ENCODE measurements at regions not wholly inside any gene's neighbourhood (a gene's known extent, or its start where the extent isn't known, plus 50 kb on each side); places are given as distances from the start of the nearest gene placed in this dataset.

GRCh38 chr5:67561151-67561932 lies 364.7 kb upstream of the CD180 start:
- intact Hi-C loops (cut with micrococcal nuclease; ENCODE audit: unreplicated experiment) (no loop called here), in situ Hi-C loops (cut with MboI) (no loop called here)
- 56% methylated on average over 1 of the region's 1 CpG for WGBS (ENCODE audit: insufficient coverage, insufficient replicate concordance, low lambda C conversion rate, missing lambda C conversion rate)
- no peak for ATAC-seq
- no peak for DNase-seq (ENCODE audit: low read depth, low spot score)
- H3K9me3 ChIP-seq (replicated peaks; ENCODE audit: control insufficient read depth, insufficient read depth, low read length), result no peaks in the 10 kb centered on the region; the same call in 2 of the 3 replicates
- no TSS peak for BruUV-seq (replicated peaks)
- CTCF ChIA-PET, result no interaction called here
- H3K9ac ChIP-seq (ENCODE audit: control insufficient read depth, insufficient read depth, low read length), result no peak overlapping the region
- FAIRE-seq, result no peak
- SMC1A ChIA-PET (ENCODE audit: uncharacterized antibody, unreplicated experiment), result no interaction called here
- H4K20me1 ChIP-seq (ENCODE audit: control insufficient read depth, insufficient read depth), result no peaks in the 10 kb centered on the region
- H3K27ac ChIP-seq (ENCODE audit: control insufficient read depth, insufficient read depth), result no peak overlapping the region
- no peaks in the 10 kb centered on the region for H3K79me2 ChIP-seq (ENCODE audit: control insufficient read depth, insufficient read depth, low read length)
- no peak overlapping the region for H3K4me3 ChIP-seq
- H3K36me3 ChIP-seq (ENCODE audit: control insufficient read depth in 2 of 2, insufficient read depth in 2 of 2, low read length in 1 of 2), result no peaks in the 10 kb centered on the region
- RAD21 ChIA-PET (ENCODE audit: unreplicated experiment), result no interaction called here
- H3K4me2 ChIP-seq (ENCODE audit: control insufficient read depth, insufficient read depth), result no peak overlapping the region
- no peaks in the 10 kb centered on the region for H3K27me3 ChIP-seq (replicated peaks in 1 of 2; ENCODE audit: control insufficient read depth in 2 of 2, insufficient read depth in 2 of 2, low read length in 1 of 2)
- TF ChIP-seq RCOR1 (conservative IDR thresholded peaks at IDR 0.05; ENCODE audit: low read depth, low read length), result no peak
- H2AFZ ChIP-seq (ENCODE audit: control insufficient read depth, low read depth, low read length), result no peak overlapping the region
- H3K4me1 ChIP-seq (ENCODE audit: control insufficient read depth, insufficient read depth, low read length), result no peaks in the 10 kb centered on the region
- POLR2A ChIA-PET, result no interaction called here

- ChIA-PET POLR2A (no interaction called here), RAD21 (ENCODE audit: unreplicated experiment) (no interaction called here), SMC1A (ENCODE audit: uncharacterized antibody, unreplicated experiment) (no interaction called here), CTCF (no interaction called here)
- FAIRE-seq (no peak), ATAC-seq (no peak), DNase-seq (ENCODE audit: low read depth, low spot score) (no peak)
- BruUV-seq (replicated peaks), result no TSS peak
- 0% methylated on average over 1 of the region's 1 CpG for WGBS (ENCODE audit: insufficient coverage, insufficient replicate concordance, low lambda C conversion rate, missing lambda C conversion rate)
- Histone ChIP-seq H3K4me2 (ENCODE audit: control insufficient read depth, insufficient read depth) (no peak overlapping the region), H2AFZ (ENCODE audit: control insufficient read depth, low read depth, low read length) (no peak overlapping the region), H4K20me1 (ENCODE audit: control insufficient read depth, insufficient read depth) (no peaks in the 10 kb centered on the region), H3K27me3 (replicated peaks in 1 of 2; ENCODE audit: control insufficient read depth in 2 of 2, insufficient read depth in 2 of 2, low read length in 1 of 2) (no peaks in the 10 kb centered on the region), H3K9ac (ENCODE audit: control insufficient read depth, insufficient read depth, low read length) (no peak overlapping the region), H3K4me1 (ENCODE audit: control insufficient read depth, insufficient read depth, low read length) (no peaks in the 10 kb centered on the region), H3K36me3 (ENCODE audit: control insufficient read depth in 2 of 2, insufficient read depth in 2 of 2, low read length in 1 of 2) (no peaks in the 10 kb centered on the region), H3K27ac (ENCODE audit: control insufficient read depth, insufficient read depth) (no peak overlapping the region), H3K9me3 (replicated peaks; ENCODE audit: control insufficient read depth, insufficient read depth, low read length) (no peaks in the 10 kb centered on the region), H3K4me3 (no peak overlapping the region), H3K79me2 (ENCODE audit: control insufficient read depth, insufficient read depth, low read length) (no peaks in the 10 kb centered on the region)
- in situ Hi-C loops (cut with MboI), result no loop called here
- intact Hi-C loops (cut with micrococcal nuclease; ENCODE audit: unreplicated experiment), result no loop called here
- TF ChIP-seq RELB (IDR thresholded peaks at IDR 0.05; ENCODE audit: low read depth) (no peak), TCF7 (IDR thresholded peaks at IDR 0.05; ENCODE audit: borderline replicate concordance) (no peak), CHD2 (IDR thresholded peaks at IDR 0.05; ENCODE audit: borderline replicate concordance, low read depth, low read length) (no peak), ESRRA (IDR thresholded peaks at IDR 0.05; ENCODE audit: low read length) (no peak), GATAD2B (conservative IDR thresholded peaks at IDR 0.05; ENCODE audit: low read depth) (no peak), RFX5 (IDR thresholded peaks at IDR 0.05; ENCODE audit: low read depth, low read length) (no peak), NKRF (conservative IDR thresholded peaks at IDR 0.05) (no peak), STAT1 (conservative IDR thresholded peaks at IDR 0.05) (no peak), SMC3 (IDR thresholded peaks at IDR 0.05; ENCODE audit: borderline replicate concordance, low read length) (no peak), HDAC2 (IDR thresholded peaks at IDR 0.05) (no peak), CEBPB (IDR thresholded peaks at IDR 0.05; ENCODE audit: borderline replicate concordance in 1 of 2, low read depth in 2 of 2, low read length in 2 of 2) (no peak), ATF7 (IDR thresholded peaks at IDR 0.05; ENCODE audit: low read depth) (no peak), MLLT1 (IDR thresholded peaks at IDR 0.05) (no peak)
These were observed 356.2 kb upstream of the CD180 start for GRCh38 chr5:67552773-67553172.
